H1 (cell line): ENCODE measurements at regions not wholly inside any gene's neighbourhood (a gene's known extent, or its start where the extent isn't known, plus 50 kb on each side); places are given as distances from the start of the nearest gene placed in this dataset.

ENCODE experiments used
- CTCF ChIA-PET: fragments of 300-600 bp; sonication (Branson Sonifier 250); formaldehyde crosslinking; loops from one replicate; lab custom pipeline; 2021; ENCODE audit not compliant: partially characterized antibody; lab: Charles Lee
- POLR2A ChIA-PET: fragments of 300-600 bp; sonication (Branson Sonifier 250); formaldehyde crosslinking; loops from one replicate; lab custom pipeline; 2021; ENCODE audit warnings: inconsistent platforms; ENCODE audit not compliant: partially characterized antibody; lab: Charles Lee
- DNase-seq, 2 experiments: peaks; one replicate each; pipeline versions ENCODE4 v3.0.0 to v3.0.0-alpha.2; 2010 to 2022; ENCODE audit warnings: low spot score in 2 of 2, low read depth in 1 of 2, mixed read lengths in 1 of 2
- FAIRE-seq: peaks from 2 replicates; lab custom pipeline; 2011; peaks lifted over from hg19 to GRCh38; lab: Jason Lieb, UNC
- H2AFZ ChIP-seq: 2 replicates; pipeline ENCODE4 v1.8.1; 2012; ENCODE audit warnings: low read length, inconsistent platforms
- H2AK5ac ChIP-seq: 2 replicates; pipeline ENCODE4 v1.6.1; 2013; ENCODE audit warnings: low read depth, low read length
- H2BK120ac ChIP-seq: replicated peaks from 2 replicates; pipeline ENCODE3; 2013; ENCODE audit warnings: low read depth, low read length, inconsistent platforms
- H2BK12ac ChIP-seq: 2 replicates; pipeline ENCODE4 v1.6.1; 2013; ENCODE audit warnings: low read depth, low read length
- H2BK15ac ChIP-seq: 2 replicates; pipeline ENCODE4 v1.6.1; 2013; ENCODE audit warnings: low read length
- H2BK20ac ChIP-seq: 2 replicates; pipeline ENCODE4 v1.6.1; 2013; ENCODE audit warnings: low read length
- H2BK5ac ChIP-seq: 2 replicates; pipeline ENCODE4 v1.6.1; 2013; ENCODE audit warnings: low read depth, low read length
- H3K14ac ChIP-seq: 2 replicates; pipeline ENCODE4 v1.6.1; 2013; ENCODE audit warnings: inconsistent platforms; ENCODE audit not compliant: insufficient read length
- H3K18ac ChIP-seq: 2 replicates; pipeline ENCODE4 v1.6.1; 2013; ENCODE audit warnings: low read length; ENCODE audit errors: extremely low read depth
- H3K23ac ChIP-seq: 2 replicates; pipeline ENCODE4 v1.6.1; 2013; ENCODE audit warnings: inconsistent platforms; ENCODE audit not compliant: insufficient read length
- H3K23me2 ChIP-seq: 2 replicates; pipeline ENCODE4 v1.6.1; 2013; ENCODE audit warnings: low read depth, low read length
- H3K27ac ChIP-seq: 2 replicates; pipeline ENCODE4 v1.6.1; 2011; ENCODE audit warnings: low read depth, low read length, inconsistent platforms
- H3K27me3 ChIP-seq, 4 experiments: replicated peaks in 1 of 4; 1 replicate in 1 of 4; 2 replicates in 3 of 4; pipeline versions ENCODE4 v1.6.1 to v1.8.1; 2011 to 2013; ENCODE audit warnings: low read length in 3 of 4, mild to moderate bottlenecking in 3 of 4, inconsistent platforms in 2 of 4, mixed read lengths in 2 of 4, moderate library complexity in 1 of 4; ENCODE audit not compliant: control insufficient read depth in 3 of 4, insufficient read depth in 3 of 4; ENCODE audit errors: extremely low read depth in 1 of 4
- H3K36me3 ChIP-seq, 4 experiments: 2 replicates each; pipeline versions ENCODE4 v1.6.1 to v1.8.1; 2011 to 2013; ENCODE audit warnings: mild to moderate bottlenecking in 4 of 4, low read length in 3 of 4, moderate library complexity in 2 of 4, control low read depth in 1 of 4, inconsistent platforms in 1 of 4; ENCODE audit not compliant: insufficient read depth in 4 of 4, control insufficient read depth in 2 of 4
- H3K4ac ChIP-seq: replicated peaks from 2 replicates; pipeline ENCODE3; 2013; ENCODE audit warnings: low read length, low read depth, mixed read lengths, inconsistent platforms; ENCODE audit not compliant: insufficient read length
- H3K4me1 ChIP-seq, 4 experiments: replicated peaks in 1 of 4; 1 replicate in 1 of 4; 2 replicates in 3 of 4; pipeline versions ENCODE4 v1.6.1 to v1.8.1; 2011 to 2013; ENCODE audit warnings: low read length in 3 of 4, inconsistent platforms in 2 of 4, mixed read lengths in 1 of 4; ENCODE audit not compliant: insufficient read depth in 4 of 4, control insufficient read depth in 3 of 4
- H3K4me2 ChIP-seq, 2 experiments: 2 replicates each; pipeline versions ENCODE4 v1.6.1 to v1.8.1; 2011 to 2013; ENCODE audit warnings: low read depth in 2 of 2, low read length in 2 of 2, control low read depth in 1 of 2, inconsistent platforms in 1 of 2, mild to moderate bottlenecking in 1 of 2; ENCODE audit not compliant: insufficient read depth in 1 of 2
- H3K4me3 ChIP-seq, 4 experiments: fragments of 200-600, 300-600 bp in 1 of 4; sonication (generic), shearing (Covaris generic), sonication (Bioruptor Twin) in 1 of 4; 2 replicates each; pipeline versions ENCODE4 v1.5.1 to v1.8.1; 2011 to 2016; ENCODE audit warnings: low read length in 4 of 4, low read depth in 3 of 4, control low read depth in 2 of 4, inconsistent platforms in 2 of 4, mild to moderate bottlenecking in 2 of 4, mixed read lengths in 1 of 4, moderate library complexity in 1 of 4; ENCODE audit not compliant: insufficient read depth in 2 of 4; ENCODE audit errors: extremely low read depth in 1 of 4
- H3K56ac ChIP-seq: replicated peaks from 2 replicates; pipeline ENCODE3; 2013; ENCODE audit warnings: low read depth, mild to moderate bottlenecking, mixed read lengths, low read length, inconsistent platforms; ENCODE audit not compliant: insufficient read length
- H3K79me1 ChIP-seq: 2 replicates; pipeline ENCODE4 v1.6.1; 2013; ENCODE audit warnings: low read depth, low read length, control low read depth
- H3K79me2 ChIP-seq, 2 experiments: 2 replicates each; pipeline versions ENCODE4 v1.6.1 to v1.8.1; 2012 to 2013; ENCODE audit warnings: low read length in 2 of 2, mild to moderate bottlenecking in 2 of 2, inconsistent platforms in 1 of 2; ENCODE audit not compliant: insufficient read depth in 2 of 2, control insufficient read depth in 1 of 2
- H3K9ac ChIP-seq, 4 experiments: replicated peaks in 1 of 4; 1 replicate in 1 of 4; 2 replicates in 3 of 4; pipeline versions ENCODE4 v1.6.1 to v1.8.1; 2011 to 2013; ENCODE audit warnings: low read depth in 3 of 4, low read length in 3 of 4, control low read depth in 2 of 4, mild to moderate bottlenecking in 2 of 4, moderate library complexity in 2 of 4, inconsistent platforms in 1 of 4; ENCODE audit errors: extremely low read depth in 1 of 4
- H3K9me3 ChIP-seq, 2 experiments: 2 replicates each; pipeline versions ENCODE4 v1.6.1 to v1.8.1; 2012 to 2013; ENCODE audit warnings: mild to moderate bottlenecking in 2 of 2, moderate library complexity in 2 of 2, control low read depth in 1 of 2, inconsistent platforms in 1 of 2, low read depth in 1 of 2, low read length in 1 of 2, mixed read lengths in 1 of 2; ENCODE audit not compliant: insufficient read depth in 2 of 2
- H4K20me1 ChIP-seq, 2 experiments: replicated peaks in 1 of 2; 2 replicates each; pipeline versions ENCODE3 to v1.8.1; 2011 to 2013; ENCODE audit warnings: inconsistent platforms in 2 of 2, low read length in 2 of 2, mild to moderate bottlenecking in 1 of 2; ENCODE audit not compliant: insufficient read depth in 2 of 2, control insufficient read depth in 1 of 2
- H4K5ac ChIP-seq: 2 replicates; pipeline ENCODE4 v1.6.1; 2013; ENCODE audit warnings: low read length, low read depth, mixed read lengths, inconsistent platforms; ENCODE audit not compliant: insufficient read length
- H4K8ac ChIP-seq: 2 replicates; pipeline ENCODE4 v1.8.0; 2013; ENCODE audit warnings: mild to moderate bottlenecking, moderate library complexity, low read length, inconsistent platforms; ENCODE audit not compliant: insufficient read depth; ENCODE audit errors: extremely low read depth
- H4K91ac ChIP-seq: replicated peaks from 2 replicates; pipeline ENCODE3; 2013; ENCODE audit warnings: low read length, mixed read lengths, inconsistent platforms; ENCODE audit not compliant: insufficient read length
- BRCA1 ChIP-seq: IDR thresholded peaks from 2 replicates; pipeline ENCODE4 v1.6.1; 2012; ENCODE audit warnings: low read depth, low read length, improper control_type of control experiment
- POU5F1 ChIP-seq: IDR thresholded peaks from 2 replicates; pipeline ENCODE4 v1.6.1; 2011; ENCODE audit warnings: low read depth, mild to moderate bottlenecking, low read length, moderate library complexity
- RNF2 ChIP-seq: fragments of 200-900, 300-1000 bp; sonication (generic); IDR thresholded peaks from 2 replicates; pipeline ENCODE4 v1.7.1; 2016; ENCODE audit warnings: borderline replicate concordance, low read depth, mild to moderate bottlenecking, antibody characterized with exemption, low read length; ENCODE audit not compliant: poor library complexity, severe bottlenecking; ENCODE audit errors: missing control alignments
- SUZ12 ChIP-seq: fragments of 200-600 bp; sonication (generic); IDR thresholded peaks from 2 replicates; pipeline ENCODE4 v1.6.1; 2012; ENCODE audit warnings: mild to moderate bottlenecking, inconsistent platforms, low read length, moderate library complexity, mixed read lengths
- WGBS, 2 experiments: shearing (Covaris generic) in 1 of 2; methylation state at CpG; one replicate each; pipeline versions ENCODE4 v1.1.6 to v1.1.7; 2013 to 2015; ENCODE audit warnings: low lambda C conversion rate in 2 of 2, mixed read lengths in 2 of 2, inconsistent platforms in 1 of 2, low coverage in 1 of 2, missing lambda C conversion rate in 1 of 2; ENCODE audit not compliant: insufficient replicate concordance in 2 of 2, insufficient coverage in 1 of 2, insufficient read length in 1 of 2; ENCODE audit errors: extremely low coverage in 1 of 2, missing lambda C conversion rate in 1 of 2; 5-methylcytosine and 5-hydroxymethylcytosine counted together

DNA sequence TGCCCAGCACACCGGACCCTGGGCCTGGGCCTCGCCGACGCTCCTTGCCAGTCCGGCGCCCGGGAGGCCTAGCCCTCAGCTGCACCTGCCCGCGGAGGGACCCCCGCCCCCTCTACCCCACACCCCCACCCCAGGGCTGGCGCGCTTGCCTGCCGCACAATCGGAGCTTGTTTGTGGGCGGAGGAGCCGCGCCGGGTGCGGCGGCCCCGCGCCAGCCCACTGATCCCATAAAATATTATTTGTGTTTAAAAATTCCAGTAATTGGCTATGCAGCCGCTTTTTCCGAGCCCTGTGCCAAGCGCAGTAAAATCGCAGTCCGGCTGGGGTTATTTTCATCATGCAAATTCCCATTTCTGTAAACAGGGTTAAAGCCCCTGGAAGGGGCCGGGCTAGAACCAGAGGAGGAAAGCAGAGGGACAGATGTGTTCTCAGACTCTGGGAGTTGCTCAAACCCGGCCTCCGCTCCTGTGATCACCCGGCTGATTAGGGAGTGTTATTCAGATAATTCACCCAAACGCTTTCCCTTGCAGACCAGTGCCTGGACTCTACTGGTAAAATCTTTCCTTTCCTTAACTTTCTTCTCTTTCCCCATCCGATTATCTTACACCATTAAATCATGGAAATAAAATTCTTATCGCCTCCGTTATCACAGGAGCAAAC is 93.1 kb downstream of the NCR2 start:
- no peak overlapping the region for H4K8ac ChIP-seq
- no peak overlapping the region for H2AK5ac ChIP-seq
- no peaks in the 10 kb centered on the region for H3K9me3 ChIP-seq
- peaks cover 0 to 2% of the 10 kb centered on the region in 2 experiments for H4K20me1 ChIP-seq
- no peaks in the 10 kb centered on the region for H3K36me3 ChIP-seq
- H3K23me2 ChIP-seq, result peaks cover 23% of the 10 kb centered on the region; the same call in 1 of the 2 replicates
- H2BK120ac ChIP-seq, result no peak overlapping the region
- POLR2A ChIA-PET, result interaction anchor here (0.9 to 1.2 kb wide), 2 partner anchors 151 to 172 kb away, joined by 3 to 6 read pairs; no protein-coding TSS in a partner anchor
- H3K56ac ChIP-seq, result no peak overlapping the region
- H3K79me2 ChIP-seq, result no peaks in the 10 kb centered on the region
- peak overlapping the region; percentile 40 to 63 (median 40) for H3K4me3 ChIP-seq
- H3K18ac ChIP-seq, result peak overlapping the region; percentile 85
- H4K91ac ChIP-seq, result no peak overlapping the region
- DNase-seq, result no peak
- peaks cover 21 to 63% (median 53%) of the 10 kb centered on the region in 4 experiments for H3K27me3 ChIP-seq
- no peak overlapping the region for H3K23ac ChIP-seq
- CTCF ChIA-PET, result interaction anchor here (0.8 to 18.6 kb wide), 9 partner anchors 15 to 476 kb away, joined by 3 to 361 read pairs (median 4); no protein-coding TSS in a partner anchor
- no peak overlapping the region for H4K5ac ChIP-seq
- peak; percentile 26 for TF ChIP-seq RNF2
- peak; percentile 19; the same call in 1 of the 2 replicates for TF ChIP-seq SUZ12
- TF ChIP-seq POU5F1, result no peak
- TF ChIP-seq BRCA1, result no peak
- TF ChIP-seq, all 59 proteins: peak for 2
- FAIRE-seq, result no peak
- Histone ChIP-seq H2BK5ac (0 out of 2 replicates have a peak overlapping the region, but pooled peaks have one; percentile 44), H3K4ac (no peak overlapping the region), H3K4me2 (peak overlapping the region; percentile 77 to 86), H2BK20ac (no peak overlapping the region), H3K27ac (no peak overlapping the region), H2AFZ (no peak overlapping the region), H3K9ac (no peak overlapping the region), H3K4me1 (peaks cover 3 to 38% (median 15%) of the 10 kb centered on the region in 4 experiments), H2BK12ac (peak overlapping the region; percentile 87; the same call in 1 of the 2 replicates), H3K79me1 (no peaks in the 10 kb centered on the region), H2BK15ac (peak overlapping the region; percentile 88; the same call in 1 of the 2 replicates), H3K14ac (no peak overlapping the region)
- 9% methylated on average over 22 of the region's 35 CpGs; no CpG with 5 or more reads in 1 of the 2 experiments for WGBS, 2 experiments
